ENCODE measurements at regions not wholly inside any gene's neighbourhood (a gene's known extent, or its start where the extent isn't known, plus 50 kb on each side); places are given as distances from the start of the nearest gene placed in this dataset.
"Not testable (repeated sequence)": the region's sequence is repeated elsewhere in the genome, so short reads cannot be mapped to it uniquely, and the experiment has no call there.

DNA sequence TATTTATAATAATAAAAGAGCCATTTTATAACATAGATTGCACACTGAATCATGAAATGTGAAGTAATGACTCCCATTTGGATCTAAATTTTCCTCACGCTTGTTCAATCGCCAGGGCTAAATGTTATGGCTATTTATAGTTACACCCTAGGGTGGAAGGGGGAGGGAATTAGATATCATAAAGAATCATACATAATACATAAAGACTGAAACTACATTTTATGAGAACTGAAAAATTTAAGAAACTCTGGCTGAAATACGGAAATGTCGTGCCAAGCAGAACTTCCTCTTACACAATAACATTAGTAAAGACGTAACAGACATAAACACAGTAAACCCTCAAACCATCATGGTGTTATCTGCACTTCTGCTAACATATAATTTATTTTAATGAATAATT is 327.5 kb upstream of the PHF14 start:
- Histone ChIP-seq H3K27ac (ENCODE audit: low read depth in 1 of 2, low read length in 2 of 2) (no peak overlapping the region), H3K36me3 (ENCODE audit: control insufficient read depth in 1 of 2, insufficient read depth in 2 of 2, low read length in 1 of 2) (no peaks in the 10 kb centered on the region), H3K4me1 (ENCODE audit: control insufficient read depth in 1 of 2, insufficient read depth in 2 of 2, low read length in 2 of 2) (no peaks in the 10 kb centered on the region), H3K27me3 (ENCODE audit: control insufficient read depth in 1 of 2, insufficient read depth in 2 of 2, low read length in 1 of 2) (no peaks in the 10 kb centered on the region), H3K9me3 (ENCODE audit: control insufficient read depth, low read length) (no peaks in the 10 kb centered on the region), H3K4me3 (ENCODE audit: low read length in 2 of 2) (no peak overlapping the region)
- 16 to 19% methylated on average over 5 of the region's 5 CpGs for WGBS, 2 donors
- ATAC-seq (ENCODE audit: low FRiP score) (no peak), DNase-seq (no peak)
- intact Hi-C loops (cut with DNase I), result no loop called here

DNA sequence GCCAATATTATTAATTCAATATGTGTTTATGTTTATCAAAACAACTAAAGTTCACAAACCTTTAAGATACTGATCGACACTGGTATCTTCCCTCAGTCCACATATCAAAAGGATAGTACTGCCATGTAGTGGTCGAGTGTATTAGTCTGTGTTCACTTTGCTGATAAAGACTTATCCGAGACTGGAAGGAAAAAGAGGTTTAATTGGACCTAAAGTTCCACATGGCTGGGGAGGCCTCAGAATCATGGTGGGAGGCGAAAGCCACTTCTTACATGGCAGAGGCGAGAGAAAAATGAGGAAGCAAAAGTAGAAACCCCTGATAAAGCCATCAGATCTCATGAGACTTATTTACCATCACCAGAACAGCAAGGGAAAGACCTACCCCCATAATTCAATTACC is 325.4 kb upstream of the PHF14 start:
- DNase-seq (no peak), ATAC-seq (ENCODE audit: low FRiP score) (no peak)
- no peak overlapping the region for H3K4me3 ChIP-seq (ENCODE audit: low read length in 2 of 2)
- WGBS, 2 donors, result 80 to 85% methylated on average over 5 of the region's 5 CpGs
- H3K27me3 ChIP-seq (ENCODE audit: control insufficient read depth in 1 of 2, insufficient read depth in 2 of 2, low read length in 1 of 2), result no peaks in the 10 kb centered on the region
- H3K27ac ChIP-seq (ENCODE audit: low read depth in 1 of 2, low read length in 2 of 2), result no peak overlapping the region
- H3K36me3 ChIP-seq (ENCODE audit: control insufficient read depth in 1 of 2, insufficient read depth in 2 of 2, low read length in 1 of 2), result no peaks in the 10 kb centered on the region
- intact Hi-C loops (cut with DNase I), result no loop called here
- H3K9me3 ChIP-seq (ENCODE audit: control insufficient read depth, low read length), result no peaks in the 10 kb centered on the region
- H3K4me1 ChIP-seq (ENCODE audit: control insufficient read depth in 1 of 2, insufficient read depth in 2 of 2, low read length in 2 of 2), result no peaks in the 10 kb centered on the region

DNA sequence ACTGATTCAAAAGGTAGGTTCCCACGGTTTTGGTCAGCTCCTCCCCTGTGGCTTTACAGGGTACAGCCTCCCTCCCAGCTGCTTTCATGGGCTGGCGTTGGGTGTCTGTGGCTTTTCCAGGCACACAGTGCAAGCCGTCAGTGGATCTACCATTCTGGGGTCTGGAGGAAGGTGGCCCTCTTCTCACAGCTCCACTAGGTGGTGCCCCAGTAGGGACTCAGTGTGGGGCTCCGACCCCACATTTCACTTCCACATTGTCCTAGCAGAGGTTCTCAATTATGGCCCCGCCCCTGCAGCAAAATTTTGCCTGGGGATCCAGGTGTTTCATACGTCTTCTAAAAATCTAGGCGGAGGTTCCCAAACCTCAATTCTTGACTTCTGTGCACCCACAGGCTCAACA is 324.6 kb upstream of the PHF14 start:
- intact Hi-C loops (cut with DNase I); H3K27me3 ChIP-seq (ENCODE audit: control insufficient read depth in 1 of 2, insufficient read depth in 2 of 2, low read length in 1 of 2); H3K36me3 ChIP-seq (ENCODE audit: control insufficient read depth in 1 of 2, insufficient read depth in 2 of 2, low read length in 1 of 2); ATAC-seq (ENCODE audit: low FRiP score); H3K4me3 ChIP-seq (ENCODE audit: low read length in 2 of 2); H3K4me1 ChIP-seq (ENCODE audit: control insufficient read depth in 1 of 2, insufficient read depth in 2 of 2, low read length in 2 of 2); H3K9me3 ChIP-seq (ENCODE audit: control insufficient read depth, low read length); H3K27ac ChIP-seq (ENCODE audit: low read depth in 1 of 2, low read length in 2 of 2): not testable (repeated sequence)
- 78 to 80% methylated on average over 7 of the region's 7 CpGs for WGBS, 2 donors
- DNase-seq, result peak in 1 of 2 donors; percentile 31

DNA sequence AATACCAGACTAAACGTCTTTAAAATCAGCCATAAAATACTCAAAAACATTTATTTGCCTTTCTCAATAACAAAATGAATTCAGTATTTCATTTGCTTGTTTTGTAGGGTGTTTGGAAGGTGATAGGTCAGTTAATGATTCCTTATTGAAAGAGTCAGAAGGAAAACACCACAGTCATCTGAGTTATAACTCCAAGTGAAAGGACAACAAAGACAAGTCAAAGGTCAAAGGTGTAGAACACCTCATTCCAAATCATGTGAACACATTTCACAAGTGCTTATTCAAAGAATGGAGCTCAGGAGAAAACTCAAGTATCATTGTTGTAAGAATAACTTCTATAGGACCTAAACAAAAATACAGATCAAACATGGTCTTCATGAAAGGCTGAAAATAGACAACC is 318.6 kb upstream of the PHF14 start:
- intact Hi-C loops (cut with DNase I), result no loop called here
- Histone ChIP-seq H3K27me3 (ENCODE audit: control insufficient read depth in 1 of 2, insufficient read depth in 2 of 2, low read length in 1 of 2) (no peaks in the 10 kb centered on the region), H3K4me3 (ENCODE audit: low read length in 2 of 2) (no peak overlapping the region), H3K9me3 (ENCODE audit: control insufficient read depth, low read length) (no peaks in the 10 kb centered on the region), H3K27ac (ENCODE audit: low read depth in 1 of 2, low read length in 2 of 2) (no peak overlapping the region), H3K36me3 (ENCODE audit: control insufficient read depth in 1 of 2, insufficient read depth in 2 of 2, low read length in 1 of 2) (no peaks in the 10 kb centered on the region), H3K4me1 (ENCODE audit: control insufficient read depth in 1 of 2, insufficient read depth in 2 of 2, low read length in 2 of 2) (no peaks in the 10 kb centered on the region)
- no peak for ATAC-seq (ENCODE audit: low FRiP score)
- DNase-seq, result no peak
- 15 to 28% methylated on average over 1 of the region's 1 CpG for WGBS, 2 donors

DNA sequence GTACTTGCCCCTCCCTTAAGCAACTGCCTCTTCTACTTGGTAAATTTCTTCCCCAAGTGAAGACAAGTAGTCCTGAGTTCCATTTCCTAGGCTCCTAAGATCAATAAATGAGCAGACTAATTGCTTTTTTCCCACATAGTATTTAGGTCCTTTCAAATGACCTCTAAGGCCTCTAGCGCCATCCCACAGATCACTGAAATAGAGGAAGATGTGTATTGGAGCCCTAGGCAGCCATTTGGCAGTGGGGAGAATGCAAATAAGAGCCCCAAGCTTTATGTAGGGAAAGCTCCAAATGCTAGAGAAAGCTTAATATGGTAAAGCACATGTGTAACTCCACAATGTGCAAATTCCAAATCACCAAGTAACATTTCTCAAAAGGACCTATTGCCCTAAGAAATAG is 316.5 kb upstream of the PHF14 start:
- H3K27me3 ChIP-seq (ENCODE audit: control insufficient read depth in 1 of 2, insufficient read depth in 2 of 2, low read length in 1 of 2), result no peaks in the 10 kb centered on the region
- H3K36me3 ChIP-seq (ENCODE audit: control insufficient read depth in 1 of 2, insufficient read depth in 2 of 2, low read length in 1 of 2), result no peaks in the 10 kb centered on the region
- intact Hi-C loops (cut with DNase I), result no loop called here
- H3K4me1 ChIP-seq (ENCODE audit: control insufficient read depth in 1 of 2, insufficient read depth in 2 of 2, low read length in 2 of 2), result no peaks in the 10 kb centered on the region
- no peak for ATAC-seq (ENCODE audit: low FRiP score)
- no peaks in the 10 kb centered on the region for H3K9me3 ChIP-seq (ENCODE audit: control insufficient read depth, low read length)
- H3K4me3 ChIP-seq (ENCODE audit: low read length in 2 of 2), result no peak overlapping the region
- H3K27ac ChIP-seq (ENCODE audit: low read depth in 1 of 2, low read length in 2 of 2), result no peak overlapping the region
- WGBS, 2 donors, result 9 to 40% methylated on average over 1 of the region's 1 CpG
- no peak for DNase-seq

DNA sequence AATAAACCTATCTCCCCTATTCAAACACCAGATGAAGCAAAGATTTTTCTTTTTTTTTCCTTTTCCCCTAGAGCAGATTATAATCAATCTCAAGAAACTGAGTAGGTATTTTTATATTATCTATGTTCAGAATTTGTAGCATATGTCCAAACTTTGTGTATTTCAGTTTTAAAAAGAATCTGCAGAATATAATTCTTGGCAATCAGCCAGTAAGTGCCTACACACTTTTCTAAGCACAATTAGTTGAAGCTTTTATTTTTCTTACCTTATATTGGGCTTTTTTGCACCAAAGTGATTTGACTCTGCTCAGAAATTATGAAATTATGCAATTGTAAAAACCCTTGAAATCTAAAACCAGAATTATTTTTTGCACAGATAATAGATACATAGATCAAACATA is 315.8 kb upstream of the PHF14 start:
- no peaks in the 10 kb centered on the region for H3K4me1 ChIP-seq (ENCODE audit: control insufficient read depth in 1 of 2, insufficient read depth in 2 of 2, low read length in 2 of 2)
- DNase-seq (no peak), ATAC-seq (ENCODE audit: low FRiP score) (no peak)
- no peak overlapping the region for H3K4me3 ChIP-seq (ENCODE audit: low read length in 2 of 2)
- intact Hi-C loops (cut with DNase I), result no loop called here
- no peaks in the 10 kb centered on the region for H3K27me3 ChIP-seq (ENCODE audit: control insufficient read depth in 1 of 2, insufficient read depth in 2 of 2, low read length in 1 of 2)
- no peak overlapping the region for H3K27ac ChIP-seq (ENCODE audit: low read depth in 1 of 2, low read length in 2 of 2)
- H3K9me3 ChIP-seq (ENCODE audit: control insufficient read depth, low read length), result no peaks in the 10 kb centered on the region
- H3K36me3 ChIP-seq (ENCODE audit: control insufficient read depth in 1 of 2, insufficient read depth in 2 of 2, low read length in 1 of 2), result no peaks in the 10 kb centered on the region

DNA sequence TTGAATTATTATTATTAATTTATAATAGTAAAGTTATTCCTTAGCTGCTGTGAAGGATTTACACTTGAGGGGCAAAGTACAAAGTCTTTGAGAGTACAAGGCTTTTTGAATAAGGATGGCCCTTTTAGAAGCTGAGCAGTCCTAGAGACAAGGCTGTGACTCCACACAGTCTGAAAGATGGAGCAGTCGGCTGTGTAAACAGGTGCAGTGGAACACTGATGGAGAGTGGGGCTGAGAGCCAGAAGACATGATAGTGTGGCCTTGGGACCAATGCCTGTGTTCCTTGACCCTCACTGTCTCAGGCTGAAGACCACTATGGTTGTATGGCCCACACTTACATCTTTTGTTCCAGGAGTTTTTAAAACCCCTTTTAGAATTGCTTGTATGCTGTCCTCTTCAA is 311.2 kb upstream of the PHF14 start:
- WGBS, 2 donors, result 42 to 45% methylated on average over 1 of the region's 1 CpG
- H3K4me1 ChIP-seq (ENCODE audit: control insufficient read depth in 1 of 2, insufficient read depth in 2 of 2, low read length in 2 of 2), result no peaks in the 10 kb centered on the region
- no peaks in the 10 kb centered on the region for H3K36me3 ChIP-seq (ENCODE audit: control insufficient read depth in 1 of 2, insufficient read depth in 2 of 2, low read length in 1 of 2)
- no peak overlapping the region for H3K4me3 ChIP-seq (ENCODE audit: low read length in 2 of 2)
- H3K27ac ChIP-seq (ENCODE audit: low read depth in 1 of 2, low read length in 2 of 2), result no peak overlapping the region
- no peaks in the 10 kb centered on the region for H3K9me3 ChIP-seq (ENCODE audit: control insufficient read depth, low read length)
- intact Hi-C loops (cut with DNase I), result no loop called here
- DNase-seq (no peak), ATAC-seq (ENCODE audit: low FRiP score) (no peak)
- H3K27me3 ChIP-seq (ENCODE audit: control insufficient read depth in 1 of 2, insufficient read depth in 2 of 2, low read length in 1 of 2), result no peaks in the 10 kb centered on the region

DNA sequence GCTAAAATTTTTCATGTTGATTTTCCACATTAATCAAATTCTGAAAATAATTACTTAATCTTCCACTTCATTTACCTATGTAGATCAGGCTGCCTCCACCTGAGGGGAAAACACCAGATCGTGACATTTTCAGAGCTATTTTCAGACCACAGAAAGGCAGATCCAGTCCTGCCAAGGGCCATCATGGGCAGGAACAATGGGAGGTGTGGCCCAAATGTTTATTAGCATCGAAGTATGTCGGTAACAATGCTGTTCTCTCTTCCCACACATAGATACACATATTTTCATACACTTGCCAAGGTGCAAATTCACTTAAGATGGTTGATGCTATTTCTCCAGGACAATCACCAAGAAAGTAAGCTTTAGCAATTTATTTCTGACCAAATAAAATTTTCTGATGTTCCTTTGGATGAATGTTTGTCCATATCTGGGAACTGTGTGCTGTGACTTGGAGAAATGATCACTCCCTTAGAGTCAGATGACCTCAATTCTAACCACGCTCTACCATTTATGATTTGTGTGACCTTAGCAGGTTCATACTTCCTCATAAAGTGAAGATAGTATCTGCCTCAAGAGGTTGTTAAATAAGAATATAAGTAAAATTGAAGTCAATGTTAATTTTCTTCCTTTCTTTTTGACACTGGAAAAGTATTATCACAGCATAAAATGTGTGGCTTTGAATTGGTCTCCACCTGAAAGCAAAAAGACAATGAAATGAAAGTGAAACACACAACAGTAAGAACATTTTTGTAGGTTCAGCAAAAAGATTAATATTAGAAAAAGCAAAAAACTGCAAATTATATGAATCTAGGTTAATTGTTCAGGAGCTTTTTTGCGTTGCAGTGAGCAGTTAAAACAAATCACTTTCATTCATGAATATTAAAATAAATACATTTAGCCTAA is 310.4 kb upstream of the PHF14 start:
- intact Hi-C loops (cut with DNase I), result no loop called here

DNA sequence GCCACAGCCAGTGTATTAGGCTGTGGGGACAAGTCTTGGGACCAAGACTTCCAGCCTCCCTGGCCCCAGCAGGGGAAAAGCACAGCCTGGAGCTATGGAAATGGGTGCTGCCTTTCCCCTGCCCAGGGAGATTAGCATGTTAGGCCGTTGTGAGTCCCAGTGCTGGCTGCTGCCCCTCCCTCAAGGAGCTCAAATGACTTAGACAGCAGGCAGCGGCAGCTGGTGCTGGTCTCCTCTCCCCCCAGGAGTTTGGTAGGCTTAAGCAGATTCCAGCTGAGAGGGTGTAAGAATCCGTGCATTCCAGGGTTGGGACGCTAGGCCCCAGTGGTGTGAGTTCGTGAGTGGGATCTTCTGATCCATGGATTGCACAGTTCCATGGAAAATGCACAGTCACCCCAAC is 301.5 kb upstream of the PHF14 start:
- ATAC-seq (ENCODE audit: low FRiP score) (no peak), DNase-seq (no peak)
- no peak overlapping the region for H3K27ac ChIP-seq (ENCODE audit: low read depth in 1 of 2, low read length in 2 of 2)
- H3K4me3 ChIP-seq (ENCODE audit: low read length in 2 of 2), result no peak overlapping the region
- 79 to 81% methylated on average over 5 of the region's 5 CpGs for WGBS, 2 donors
- H3K36me3 ChIP-seq (ENCODE audit: control insufficient read depth in 1 of 2, insufficient read depth in 2 of 2, low read length in 1 of 2), result no peaks in the 10 kb centered on the region
- intact Hi-C loops (cut with DNase I), result no loop called here
- H3K4me1 ChIP-seq (ENCODE audit: control insufficient read depth in 1 of 2, insufficient read depth in 2 of 2, low read length in 2 of 2), result no peaks in the 10 kb centered on the region
- H3K27me3 ChIP-seq (ENCODE audit: control insufficient read depth in 1 of 2, insufficient read depth in 2 of 2, low read length in 1 of 2), result no peaks in the 10 kb centered on the region
- H3K9me3 ChIP-seq (ENCODE audit: control insufficient read depth, low read length), result no peaks in the 10 kb centered on the region

More for the DNA sequence above, 310.4 kb upstream of the PHF14 start:
- no peak for DNase-seq
- 71 to 73% methylated on average over 5 of the region's 5 CpGs for WGBS, 2 donors
- H3K4me1 ChIP-seq (ENCODE audit: control insufficient read depth in 1 of 2, insufficient read depth in 2 of 2, low read length in 2 of 2), result no peaks in the 10 kb centered on the region
- no peak overlapping the region for H3K27ac ChIP-seq (ENCODE audit: low read depth in 1 of 2, low read length in 2 of 2)
- H3K4me3 ChIP-seq (ENCODE audit: low read length in 2 of 2), result no peak overlapping the region
- ATAC-seq (ENCODE audit: low FRiP score), result no peak
- H3K9me3 ChIP-seq (ENCODE audit: control insufficient read depth, low read length), result no peaks in the 10 kb centered on the region
- H3K27me3 ChIP-seq (ENCODE audit: control insufficient read depth in 1 of 2, insufficient read depth in 2 of 2, low read length in 1 of 2), result no peaks in the 10 kb centered on the region
- no peaks in the 10 kb centered on the region for H3K36me3 ChIP-seq (ENCODE audit: control insufficient read depth in 1 of 2, insufficient read depth in 2 of 2, low read length in 1 of 2)

All from aorta (tissue), 5 donors.